ENCODE measurements at regions not wholly inside any gene's neighbourhood (a gene's known extent, or its start where the extent isn't known, plus 50 kb on each side); places are given as distances from the start of the nearest gene placed in this dataset.
"Not testable (repeated sequence)": the region's sequence is repeated elsewhere in the genome, so short reads cannot be mapped to it uniquely, and the experiment has no call there.

DNA sequence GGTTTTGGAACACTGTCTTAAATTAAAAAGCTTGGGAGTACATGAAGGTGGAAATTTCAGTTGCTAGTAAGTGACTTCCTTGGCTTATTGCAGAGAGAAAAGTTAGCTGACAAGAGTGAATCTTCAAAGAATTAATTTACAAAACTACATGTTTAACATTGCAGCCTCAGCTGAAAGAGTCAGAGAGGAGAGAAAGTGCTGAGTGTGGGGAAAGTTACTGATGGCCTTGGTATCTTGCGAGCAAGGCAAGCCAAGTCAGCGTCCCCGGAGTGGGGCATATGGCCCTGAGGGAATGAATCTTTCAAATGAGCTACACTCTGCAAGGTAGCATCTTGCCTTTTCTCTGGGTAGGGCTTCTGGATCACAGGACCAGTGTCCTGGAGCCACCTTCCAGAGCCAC lies 131.3 kb downstream of the LPIN1 start:
- no peak for DNase-seq

DNA sequence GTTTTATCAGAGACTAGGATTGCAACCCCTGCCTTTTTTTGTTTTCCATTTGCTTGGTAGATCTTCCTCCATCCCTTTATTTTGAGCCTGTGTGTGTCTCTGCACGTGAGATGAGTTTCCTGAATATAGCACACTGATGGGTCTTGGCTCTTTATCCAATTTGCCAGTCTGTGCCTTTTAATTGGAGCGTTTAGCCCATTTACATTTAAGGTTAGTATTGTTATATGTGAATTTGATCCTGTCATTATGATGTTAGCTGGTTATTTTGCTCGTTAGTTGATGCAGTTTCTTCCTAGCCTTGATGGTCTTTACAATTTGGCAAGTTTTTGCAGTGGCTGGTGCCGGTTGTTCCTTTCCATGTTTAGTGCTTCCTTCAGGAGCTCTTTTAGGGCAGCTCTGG lies 138.8 kb downstream of the LPIN1 start:
- DNase-seq = not testable (repeated sequence)

DNA sequence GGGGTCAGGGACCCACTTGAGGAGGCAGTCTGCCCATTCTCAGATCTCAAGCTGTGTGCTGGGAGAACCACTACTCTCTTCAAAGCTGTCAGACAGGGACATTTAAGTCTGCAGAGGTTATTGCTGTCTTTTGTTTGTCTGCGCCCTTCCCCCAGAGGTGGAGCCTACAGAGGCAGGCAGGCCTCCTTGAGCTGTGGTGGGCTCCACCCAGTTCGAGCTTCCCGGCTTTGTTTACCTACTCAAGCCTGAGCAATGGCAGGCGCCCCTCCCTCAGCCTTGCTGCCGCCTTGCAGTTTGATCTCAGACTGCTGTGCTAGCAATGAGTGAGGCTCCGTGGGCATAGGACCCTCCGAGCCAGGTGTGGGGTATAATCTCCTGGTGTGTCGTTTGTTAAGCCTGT lies 140.5 kb downstream of the LPIN1 start:
- DNase-seq = not testable (repeated sequence)

DNA sequence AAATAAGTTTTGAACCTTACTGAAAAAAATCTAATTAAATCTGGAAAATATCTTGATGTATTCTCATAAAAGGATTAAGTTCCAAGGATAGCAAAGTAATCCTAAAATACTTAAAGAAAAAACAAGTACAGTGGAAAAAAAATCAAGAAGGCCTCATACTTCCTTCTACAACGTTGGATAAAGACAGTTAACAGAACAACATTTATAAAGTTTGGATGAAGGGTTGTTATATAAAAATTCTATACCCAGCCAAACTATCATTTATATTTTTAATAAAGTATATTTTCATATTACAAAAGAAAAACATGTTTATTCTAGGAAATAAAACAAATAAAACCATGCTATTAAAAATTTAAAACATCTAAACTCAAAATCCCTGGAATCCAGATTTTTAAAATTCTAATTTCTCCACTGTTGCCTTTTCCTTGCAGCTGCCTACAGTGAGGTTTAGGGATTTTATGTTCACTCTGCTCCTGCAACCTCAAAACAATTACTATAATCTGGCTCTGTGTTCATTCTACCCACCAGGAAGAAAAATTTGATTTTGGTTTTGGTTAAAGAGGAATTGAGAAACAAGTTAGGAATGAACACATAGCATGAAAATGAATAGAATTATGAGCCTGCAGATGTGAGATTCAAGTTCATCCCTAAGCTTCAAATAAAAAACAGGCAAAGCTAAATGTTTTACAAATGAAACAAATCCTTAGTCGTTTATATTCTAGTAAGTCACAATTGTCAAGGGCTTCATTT lies 142.8 kb downstream of the LPIN1 start:
- DNase-seq = no peak

DNA sequence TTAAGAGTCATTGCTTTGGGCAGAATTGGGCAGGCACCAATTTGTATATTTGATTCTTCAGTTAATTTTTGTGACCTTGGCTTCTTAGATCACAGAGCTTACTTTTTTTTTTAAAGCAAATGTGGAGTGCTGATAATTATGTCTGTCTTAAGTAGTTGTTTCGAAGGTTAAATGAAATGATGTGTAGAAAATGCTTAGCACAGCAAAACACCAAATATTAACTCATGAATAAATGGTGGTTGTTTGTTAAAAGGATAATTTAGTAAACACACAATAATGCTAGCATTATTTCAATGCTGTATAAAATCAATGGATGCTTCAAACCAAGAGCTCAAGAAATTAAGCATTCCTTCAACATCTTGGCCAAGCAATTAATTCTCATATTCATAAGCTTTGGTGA lies 143.4 kb downstream of the LPIN1 start:
- DNase-seq = no peak

GRCh38 chr2:11891028-11891427 lies 144.6 kb downstream of the LPIN1 start:
- DNase-seq = no peak

GRCh38 chr2:11891671-11892440 lies 145.4 kb downstream of the LPIN1 start:
- no peak for DNase-seq

DNA sequence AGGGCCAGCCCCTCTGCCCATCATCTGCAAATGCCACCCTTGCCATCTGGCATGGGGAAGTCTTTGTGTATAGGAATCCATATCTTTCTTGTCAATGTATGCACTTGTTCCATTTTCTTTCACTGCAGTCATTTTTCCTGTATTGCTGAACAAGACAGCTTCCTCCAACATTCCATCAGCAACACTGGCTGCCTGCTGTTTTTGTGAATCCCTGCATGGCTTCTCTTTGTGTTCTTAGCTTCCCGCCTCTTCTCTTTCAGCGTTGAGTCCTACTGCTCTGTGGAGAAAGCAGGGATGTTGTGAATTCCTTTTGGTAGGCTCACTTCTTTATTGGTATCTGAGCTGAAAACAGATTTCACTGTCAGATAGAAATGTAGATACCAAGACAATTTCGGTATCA lies 150.0 kb downstream of the LPIN1 start:
- DNase-seq = no peak

- DNase-seq = no peak
Observed at GRCh38 chr2:11898576-11898975, 152.1 kb downstream of the LPIN1 start.

- no peak for DNase-seq
Observed at GRCh38 chr2:11899264-11899818, 152.9 kb downstream of the LPIN1 start.

- not testable (repeated sequence) for DNase-seq
Observed at GRCh38 chr2:11900891-11901290, 154.5 kb downstream of the LPIN1 start.

DNA sequence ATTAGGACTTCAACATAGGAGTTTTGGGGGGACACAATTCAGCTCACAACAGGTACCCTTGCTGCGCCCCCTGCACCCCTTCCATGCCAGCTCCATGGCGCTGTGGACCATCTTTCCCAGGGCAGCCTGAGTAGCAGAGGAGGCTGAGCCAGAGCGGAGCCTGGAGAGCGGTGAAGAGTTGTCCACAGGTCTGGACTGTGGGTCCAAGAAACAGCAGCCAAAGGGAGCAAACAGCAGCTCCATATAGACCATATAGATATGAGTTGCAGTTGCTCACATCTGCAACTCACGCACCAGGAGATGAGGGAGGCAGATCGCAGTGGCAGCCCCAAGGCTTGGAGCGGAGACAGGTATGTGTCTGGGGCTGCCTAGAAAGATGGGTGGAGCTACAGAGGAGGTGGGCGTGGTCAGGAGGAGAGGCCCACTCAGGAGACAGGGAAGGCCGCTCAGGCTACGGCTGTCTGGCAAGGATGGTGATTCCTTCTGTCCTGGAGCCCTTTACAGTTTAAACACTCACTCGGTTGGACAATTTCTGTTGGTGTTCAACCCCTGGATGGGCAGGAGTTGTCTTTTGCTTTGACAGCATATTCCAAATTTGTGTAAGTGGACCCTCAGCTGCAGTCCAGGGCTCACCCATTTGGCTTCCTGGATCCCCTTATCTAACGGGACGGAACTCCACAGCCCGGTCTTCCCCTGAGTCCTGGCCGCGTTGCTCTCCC lies 155.1 kb downstream of the LPIN1 start:
- DNase-seq = no peak

DNA sequence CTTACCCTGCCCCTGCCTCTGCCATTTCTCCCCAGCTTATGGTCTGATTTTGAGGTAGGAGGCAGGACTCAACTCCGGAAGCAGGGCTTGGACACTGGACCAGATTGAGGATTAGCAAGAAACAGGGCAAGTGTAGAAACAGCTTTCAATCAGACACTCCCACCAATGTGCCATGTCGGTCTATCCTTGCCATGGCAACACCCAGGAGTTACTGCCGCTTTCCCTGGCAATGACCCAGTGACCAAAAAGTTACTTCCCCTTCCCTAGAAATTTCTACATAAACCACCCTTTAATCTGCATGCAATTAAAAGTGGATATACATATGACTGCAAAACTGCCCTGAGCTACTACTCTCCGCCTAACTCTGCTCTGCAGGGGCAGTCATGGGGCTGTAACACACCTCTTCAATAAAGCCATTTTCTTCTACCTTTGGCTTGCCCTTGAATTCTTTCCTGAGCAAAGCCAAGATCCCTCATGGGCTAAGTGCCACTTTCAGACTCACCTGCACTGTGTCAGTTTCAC lies 156.7 kb downstream of the LPIN1 start:
- no peak for DNase-seq

GRCh38 chr2:11904029-11904428 lies 157.6 kb downstream of the LPIN1 start:
- DNase-seq = no peak

DNA sequence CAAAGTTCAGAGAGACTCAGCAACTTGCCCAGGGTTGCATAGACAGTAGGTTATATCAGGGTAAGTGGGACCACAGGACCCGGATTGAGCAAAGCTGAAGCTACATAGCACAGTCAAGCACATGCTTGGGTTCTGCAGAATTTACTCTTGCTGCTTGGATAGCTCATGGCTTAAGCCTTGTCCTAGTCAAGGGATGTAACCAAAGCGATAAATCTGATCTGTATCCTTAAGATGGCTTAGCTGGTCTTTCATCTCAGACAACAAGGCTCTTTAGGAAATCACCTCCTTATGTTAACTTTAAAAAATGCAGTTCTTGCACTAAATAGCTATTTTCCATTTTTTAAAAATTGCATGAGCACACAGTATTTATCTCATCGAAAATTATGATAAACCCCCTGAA lies 158.5 kb downstream of the LPIN1 start:
- DNase-seq = no peak

DNA sequence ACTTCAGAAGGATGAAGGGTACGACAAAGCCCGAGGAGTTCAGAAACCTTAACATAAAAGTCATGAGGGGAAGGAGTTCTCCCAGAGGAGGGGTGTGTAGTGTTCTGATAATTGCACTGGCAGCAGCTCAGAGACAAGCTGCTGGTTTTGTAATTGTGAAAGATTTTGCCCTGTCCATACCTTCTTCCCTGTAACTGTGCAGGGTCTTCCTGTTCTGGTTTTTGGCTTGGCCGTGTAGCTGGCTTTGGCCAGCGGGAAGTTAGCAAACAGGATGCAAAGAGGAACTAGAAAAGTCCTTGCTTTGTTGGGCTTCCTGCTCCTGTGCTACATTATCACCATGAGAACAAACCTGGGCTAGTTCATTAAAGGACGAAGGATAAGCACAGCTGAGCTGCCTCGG lies 160.8 kb downstream of the LPIN1 start:
- no peak for DNase-seq

GRCh38 chr2:11910971-11911370 lies 164.5 kb downstream of the LPIN1 start:
- DNase-seq = no peak

GRCh38 chr2:11912980-11913379 lies 166.5 kb downstream of the LPIN1 start:
- no peak for DNase-seq

GRCh38 chr2:11914455-11914854 lies 168.0 kb downstream of the LPIN1 start:
- DNase-seq = no peak

GRCh38 chr2:11915650-11916049 lies 169.2 kb downstream of the LPIN1 start:
- DNase-seq = no peak

DNA sequence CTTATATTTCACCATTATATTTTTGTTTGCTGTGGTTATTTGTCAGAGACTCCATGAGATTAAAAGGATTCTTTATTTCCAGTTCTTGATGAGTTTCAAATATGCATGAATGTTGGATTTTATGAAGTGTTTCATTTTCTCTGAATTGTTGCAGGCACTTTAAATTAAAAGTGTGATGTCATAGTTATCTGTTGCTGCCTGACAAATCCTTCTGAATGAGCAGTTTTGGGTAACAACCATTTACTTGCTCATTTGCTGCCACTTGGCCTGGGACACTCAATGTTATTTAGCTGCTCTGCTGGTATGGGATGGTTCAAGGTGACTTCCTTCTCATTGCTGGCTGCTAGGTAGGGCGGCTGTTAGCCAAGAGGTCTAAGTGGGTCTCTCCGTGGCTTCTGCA lies 173.5 kb downstream of the LPIN1 start:
- DNase-seq = no peak

DNA sequence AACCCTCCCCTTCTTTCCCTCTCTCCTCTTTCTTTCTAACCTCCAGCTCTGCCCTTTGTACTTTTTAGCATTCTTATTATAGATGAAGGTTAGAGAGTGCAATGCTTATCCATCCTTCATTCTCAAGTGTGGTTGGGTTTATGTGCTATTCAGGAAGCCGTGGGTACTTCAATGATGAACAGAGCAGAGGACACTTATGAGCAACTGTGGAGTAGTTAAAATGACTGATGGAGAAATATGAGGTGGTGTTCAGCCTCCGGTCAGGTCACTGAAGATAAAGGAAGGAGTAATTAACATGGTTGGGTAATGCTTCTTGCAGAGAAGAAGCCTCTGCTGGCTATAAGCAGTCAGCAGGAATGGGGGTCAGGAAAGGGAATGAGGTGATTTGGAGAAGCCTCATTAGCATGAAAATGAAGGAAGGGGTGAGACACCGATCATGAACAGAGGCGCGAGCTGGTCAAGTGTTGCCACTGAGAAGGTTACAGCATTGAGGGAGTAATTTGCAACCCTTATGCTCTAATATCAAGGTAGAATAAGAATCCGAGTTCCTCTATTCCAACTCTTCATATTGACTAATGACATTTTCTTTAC lies 174.7 kb downstream of the LPIN1 start:
- DNase-seq = no peak

DNA sequence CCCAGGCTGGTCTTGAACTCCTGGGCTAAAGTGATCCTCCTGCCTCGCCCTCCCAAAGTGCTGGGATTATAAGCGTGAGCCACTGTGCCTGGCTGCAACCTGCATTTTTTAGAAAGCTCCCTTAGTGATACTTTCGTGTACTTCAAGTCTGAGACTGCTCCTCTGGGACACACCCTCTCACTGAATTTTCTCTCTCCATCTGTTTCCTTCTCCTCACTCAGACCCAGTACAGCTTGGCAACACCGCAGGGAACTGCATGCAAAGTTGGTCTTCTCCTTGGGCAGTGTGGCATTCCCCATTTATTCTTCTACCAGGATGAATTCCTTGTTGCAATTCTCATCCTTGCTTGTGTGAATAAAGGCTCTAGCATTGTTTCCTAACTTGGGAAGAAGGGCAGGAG lies 175.9 kb downstream of the LPIN1 start:
- no peak for DNase-seq
